ENCODE measurements at regions not wholly inside any gene's neighbourhood (a gene's known extent, or its start where the extent isn't known, plus 50 kb on each side); places are given as distances from the start of the nearest gene placed in this dataset.

GRCh38 chr11:8329847-8330361 is 66.2 kb upstream of the LMO1 start:
- TF ChIP-seq CTCF (IDR thresholded peaks at IDR 0.05) (no peak), EZH2 (IDR thresholded peaks at IDR 0.05; ENCODE audit: borderline replicate concordance, insufficient read depth, low read depth, low read length, poor library complexity, severe bottlenecking) (no peak)

Measured in B cell (primary cell).